ENCODE measurements at regions not wholly inside any gene's neighbourhood (a gene's known extent, or its start where the extent isn't known, plus 50 kb on each side); places are given as distances from the start of the nearest gene placed in this dataset.

- no peak for DNase-seq
These were observed 289.1 kb upstream of the SORCS1 start for GRCh38 chr10:107453561-107453960.

DNA sequence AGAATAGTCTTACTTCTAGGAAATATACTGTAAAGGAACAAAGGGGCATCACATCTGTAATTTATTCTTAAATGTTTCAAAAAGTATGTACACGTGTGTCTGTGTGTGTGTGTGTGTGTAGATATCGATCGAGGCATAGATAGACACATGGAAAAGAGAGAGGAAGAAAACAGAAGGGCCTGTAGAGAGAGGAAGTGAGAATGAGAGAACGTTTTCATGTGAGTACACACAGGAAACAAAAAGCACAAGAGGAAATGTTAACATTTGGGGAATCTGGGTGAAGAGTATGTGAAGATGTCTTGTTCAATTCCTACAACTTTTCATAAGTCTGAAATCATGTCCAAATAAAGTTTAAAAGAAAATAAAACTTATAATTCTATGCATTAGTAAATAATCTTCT, 286.5 kb upstream of the SORCS1 start:
- no peak for DNase-seq

GRCh38 chr10:107450056-107450455, 285.6 kb upstream of the SORCS1 start:
- no peak for DNase-seq

- DNase-seq, result no peak
These were observed 279.9 kb upstream of the SORCS1 start for GRCh38 chr10:107444443-107444842.

DNA sequence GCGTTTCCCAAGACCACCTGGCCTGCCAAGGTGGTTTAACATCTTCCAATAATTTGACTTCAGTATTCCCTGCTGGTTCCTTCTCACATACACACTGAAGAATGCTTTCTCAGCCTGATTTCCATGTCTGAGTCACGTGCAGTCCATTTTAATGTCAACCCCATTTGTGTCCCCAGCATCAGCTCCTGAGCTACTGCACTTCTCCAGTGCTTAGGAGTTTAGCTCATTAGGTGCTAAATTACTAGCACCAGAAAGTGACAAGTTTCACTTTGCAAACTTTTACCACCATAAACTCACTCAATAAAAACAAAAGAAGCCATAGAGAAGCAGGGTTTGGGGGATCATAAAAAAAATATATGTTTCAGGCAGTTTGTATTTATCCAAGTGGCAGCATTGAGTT, 279.3 kb upstream of the SORCS1 start:
- no peak for DNase-seq

- DNase-seq, result no peak
These were observed 278.8 kb upstream of the SORCS1 start for GRCh38 chr10:107443326-107443725.

DNA sequence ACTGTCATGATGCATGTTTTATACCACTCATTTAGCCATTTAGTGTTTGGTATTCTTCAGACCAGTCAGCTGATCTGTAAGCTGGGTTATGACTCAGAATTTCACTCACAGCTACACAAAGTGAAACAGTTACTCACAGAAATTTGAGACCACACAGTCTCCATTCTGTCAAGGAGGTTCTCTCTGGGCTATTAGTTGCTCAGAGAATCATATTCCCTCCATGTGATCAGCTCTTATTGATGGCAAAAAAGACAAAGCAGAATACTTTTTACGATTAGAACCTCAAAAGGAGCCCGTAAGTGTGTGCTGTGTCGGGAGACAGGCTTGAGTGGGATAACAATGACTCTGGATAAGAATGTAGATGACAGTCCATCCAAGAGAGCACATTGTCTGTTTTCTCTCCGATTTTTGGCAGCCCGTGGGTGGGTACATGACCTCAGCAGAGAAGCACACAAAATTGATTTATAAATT, 277.6 kb upstream of the SORCS1 start:
- no peak for DNase-seq

- DNase-seq, result no peak
These were observed 276.2 kb upstream of the SORCS1 start for GRCh38 chr10:107440741-107441140.

GRCh38 chr10:107437921-107438320, 273.4 kb upstream of the SORCS1 start:
- DNase-seq, result no peak

- DNase-seq, result no peak
These were observed 272.1 kb upstream of the SORCS1 start for GRCh38 chr10:107436568-107436967.

- no peak for DNase-seq
These were observed 270.3 kb upstream of the SORCS1 start for GRCh38 chr10:107434854-107435253.

DNA sequence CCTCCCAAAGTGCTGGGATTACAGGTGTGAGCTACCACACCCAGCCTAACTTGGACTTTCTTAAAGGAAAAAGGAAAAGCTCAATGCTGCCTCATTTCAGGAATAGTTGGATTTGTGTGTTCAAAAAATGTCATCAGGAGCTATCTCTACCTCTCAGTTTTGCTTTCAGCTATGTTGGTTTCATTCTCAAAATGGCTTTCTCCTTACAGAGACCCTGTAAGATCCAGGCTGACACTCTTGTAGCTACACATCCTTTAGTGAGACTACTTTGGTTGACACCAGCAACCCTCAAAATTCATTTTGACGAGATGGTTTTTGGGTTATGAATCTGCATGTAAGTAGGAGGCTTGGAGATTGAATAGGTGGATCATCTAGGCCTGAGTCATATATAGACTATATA, 269.7 kb upstream of the SORCS1 start:
- DNase-seq, result no peak

DNA sequence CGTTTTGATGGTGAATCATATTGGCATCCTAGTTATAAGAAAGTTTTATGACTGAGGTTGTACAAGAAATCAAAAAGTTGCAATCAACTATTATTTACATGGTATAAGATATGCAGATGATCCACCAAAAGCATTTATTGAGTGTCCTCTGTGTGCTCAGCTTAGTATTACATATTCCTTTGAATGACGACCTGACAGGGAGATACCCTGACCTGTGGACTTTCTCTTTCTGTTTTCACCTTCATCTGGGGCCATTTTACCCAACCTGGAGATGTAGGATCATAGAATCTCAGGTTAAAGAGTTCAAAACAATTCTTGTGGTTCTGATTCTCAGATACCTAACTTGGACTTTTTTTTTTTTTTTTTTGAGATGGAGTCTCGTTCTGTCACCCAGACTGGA, 269.1 kb upstream of the SORCS1 start:
- no peak for DNase-seq

- no peak for DNase-seq
These were observed 265.9 kb upstream of the SORCS1 start for GRCh38 chr10:107430446-107430845.

DNA sequence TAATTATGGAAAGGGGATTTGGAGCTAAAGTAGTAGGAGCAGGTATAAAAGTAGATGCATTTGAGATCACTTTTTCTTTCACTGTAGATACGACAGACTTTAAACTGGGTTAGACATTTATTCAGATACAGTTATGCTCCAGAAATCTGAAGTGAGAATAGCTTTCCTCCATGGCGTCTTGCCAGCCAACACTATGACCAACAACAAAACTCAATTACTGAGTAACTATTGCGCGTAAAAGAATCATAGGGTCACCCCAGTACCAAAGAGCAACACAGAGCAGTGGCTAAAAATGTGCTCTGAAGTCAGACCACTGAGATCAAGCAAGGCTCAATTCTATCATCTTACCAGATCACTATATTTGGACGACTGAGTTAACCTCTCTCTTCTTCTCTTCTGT, 262.5 kb upstream of the SORCS1 start:
- DNase-seq, result no peak

- DNase-seq, result no peak
These were observed 261.5 kb upstream of the SORCS1 start for GRCh38 chr10:107425931-107426553.

DNA sequence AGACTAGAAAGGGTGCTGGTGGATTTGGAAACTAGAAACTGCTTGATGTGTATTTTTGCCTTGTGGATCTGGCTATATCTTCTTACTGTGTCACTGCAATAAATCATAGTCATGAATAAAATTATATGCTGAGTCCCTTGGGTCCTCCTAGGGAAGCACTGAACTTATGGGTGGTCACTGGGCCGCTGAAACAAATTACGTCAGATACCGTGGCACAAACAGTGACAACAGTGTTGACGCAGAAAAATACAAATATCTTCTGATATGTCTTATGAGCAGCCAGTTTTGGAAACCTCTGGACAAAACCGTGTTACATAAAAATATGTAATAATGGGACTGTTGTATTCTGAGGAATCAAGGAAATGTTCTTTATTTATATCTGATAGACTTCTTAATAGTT, 260.1 kb upstream of the SORCS1 start:
- DNase-seq, result no peak

DNA sequence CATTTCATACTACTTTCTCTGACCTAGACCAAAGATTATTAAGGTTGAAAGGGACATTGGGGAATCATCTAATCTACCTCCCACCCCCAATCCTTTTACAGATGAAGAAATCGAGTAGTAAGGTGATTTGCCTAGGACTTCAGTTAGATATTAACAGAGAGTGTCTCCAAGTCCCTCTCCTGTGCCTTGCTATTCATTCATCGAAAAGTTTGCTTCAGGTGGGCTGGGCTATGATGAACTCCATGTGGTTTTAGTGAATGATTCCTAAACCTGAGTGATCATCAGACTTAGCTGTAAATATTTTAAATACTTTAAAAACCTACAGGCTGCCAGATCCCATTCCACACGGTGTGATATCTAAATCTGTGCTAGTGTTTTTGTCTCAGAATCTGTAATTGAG, 259.4 kb upstream of the SORCS1 start:
- DNase-seq, result no peak

- no peak for DNase-seq
These were observed 258.2 kb upstream of the SORCS1 start for GRCh38 chr10:107422681-107423080.

DNA sequence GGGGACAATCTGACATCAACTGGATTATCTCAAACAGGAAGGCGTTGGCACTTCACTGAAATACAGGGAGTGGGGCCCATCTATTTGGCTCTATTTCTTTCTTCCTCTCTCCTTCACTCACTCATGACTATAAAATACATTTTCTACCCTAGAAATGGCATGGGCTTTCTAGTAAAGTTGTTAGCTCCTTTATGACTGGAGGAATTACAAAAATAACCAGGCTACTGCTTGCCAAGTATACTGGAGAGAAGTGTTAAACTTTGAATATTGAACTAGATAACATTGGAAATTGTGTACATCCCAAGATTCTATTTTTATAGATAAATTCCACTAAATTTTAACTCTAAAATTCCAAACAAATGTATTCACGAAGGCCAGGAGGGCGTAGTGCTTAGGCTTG, 255.7 kb upstream of the SORCS1 start:
- DNase-seq, result no peak

DNA sequence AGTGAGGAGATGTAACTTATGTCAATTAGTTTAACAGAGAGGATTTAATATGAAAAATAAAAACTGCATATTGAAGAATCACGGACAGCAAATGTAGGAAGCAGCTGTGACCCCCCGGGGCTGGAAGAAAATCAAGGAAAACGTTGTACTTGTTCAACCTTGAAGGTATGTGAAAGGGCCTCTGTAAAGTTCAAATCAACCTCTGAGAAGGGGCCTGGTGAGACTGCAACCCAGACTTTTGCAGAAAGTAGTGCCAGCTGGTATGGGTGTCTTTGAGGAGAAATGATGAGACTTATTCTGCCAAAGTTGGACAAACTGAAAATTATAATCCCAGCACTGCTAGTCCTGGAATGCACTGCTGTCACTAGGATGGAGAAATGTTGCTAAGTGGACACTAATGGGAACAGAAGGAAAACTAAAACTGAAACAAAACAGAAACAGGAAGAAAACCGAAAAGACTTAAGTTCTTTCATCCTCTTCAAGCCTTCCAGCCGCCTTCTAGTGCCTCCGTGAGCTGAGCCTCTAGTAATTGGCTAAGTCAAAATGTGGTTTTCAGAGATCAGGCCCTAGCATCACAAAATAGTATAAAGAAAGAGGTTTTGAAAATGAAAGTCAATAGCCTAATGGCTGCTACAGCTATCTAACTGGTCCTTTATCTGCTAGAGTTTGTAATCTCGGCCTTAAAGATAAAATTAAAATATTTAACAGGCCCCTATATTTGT, 253.7 kb upstream of the SORCS1 start:
- no peak for DNase-seq

DNA sequence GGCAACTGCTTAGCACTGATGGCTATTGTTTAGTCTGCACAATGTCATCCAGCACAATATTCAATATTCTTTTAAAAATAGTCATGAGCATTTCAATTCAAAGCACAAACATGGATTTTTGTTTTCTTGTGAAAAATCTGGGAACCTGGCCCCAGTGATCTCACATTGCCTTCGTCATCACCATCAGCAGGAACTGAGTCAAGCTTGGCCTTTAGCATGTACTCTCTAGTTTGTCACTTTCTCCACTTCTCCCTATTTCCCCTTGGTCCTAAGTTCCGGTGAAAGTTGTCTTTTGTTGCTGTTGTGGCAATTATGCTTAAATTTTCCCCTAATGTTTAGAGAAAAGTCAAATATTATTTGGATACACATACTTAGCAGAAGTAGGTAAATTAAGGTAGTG, 252.9 kb upstream of the SORCS1 start:
- no peak for DNase-seq

DNA sequence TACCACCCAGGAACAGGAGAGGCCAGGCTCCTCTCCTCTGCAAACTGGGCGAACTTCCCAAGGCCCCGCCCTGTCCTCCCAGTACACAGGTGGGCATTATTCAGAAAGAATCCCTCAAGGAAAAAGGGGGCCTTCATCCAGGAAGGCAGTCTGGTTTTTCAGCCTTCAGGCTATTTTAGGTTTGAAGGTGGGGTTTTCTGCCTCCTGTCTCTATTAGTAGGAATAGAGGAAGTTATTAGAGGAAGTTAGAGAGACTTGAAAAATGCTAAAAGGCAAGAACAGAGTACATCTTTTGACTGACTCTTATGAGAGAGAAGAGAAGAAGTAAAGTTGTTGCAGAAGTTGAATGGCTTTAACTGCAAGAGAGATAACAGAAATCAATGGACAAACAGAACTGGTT, 250.9 kb upstream of the SORCS1 start:
- peak; percentile 3 for DNase-seq

DNA sequence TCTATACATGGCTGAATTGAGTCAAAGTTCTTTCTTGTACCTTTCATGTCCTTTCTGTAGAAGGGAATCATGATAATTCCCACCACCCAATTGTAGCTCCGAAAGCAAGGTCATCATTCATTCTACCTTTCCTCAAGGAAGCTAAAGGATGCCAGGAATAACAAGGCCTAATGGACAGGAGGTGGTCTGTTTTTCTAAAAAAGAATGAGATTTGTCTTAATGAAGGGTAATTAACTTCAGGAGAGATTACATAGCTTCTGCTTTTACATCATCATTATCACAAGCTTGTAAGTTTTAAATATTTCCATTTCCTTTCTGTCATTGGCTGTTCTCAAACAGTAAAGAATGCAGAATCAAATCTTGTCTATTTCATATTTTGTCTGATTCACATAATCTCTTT, 249.5 kb upstream of the SORCS1 start:
- no peak for DNase-seq

DNA sequence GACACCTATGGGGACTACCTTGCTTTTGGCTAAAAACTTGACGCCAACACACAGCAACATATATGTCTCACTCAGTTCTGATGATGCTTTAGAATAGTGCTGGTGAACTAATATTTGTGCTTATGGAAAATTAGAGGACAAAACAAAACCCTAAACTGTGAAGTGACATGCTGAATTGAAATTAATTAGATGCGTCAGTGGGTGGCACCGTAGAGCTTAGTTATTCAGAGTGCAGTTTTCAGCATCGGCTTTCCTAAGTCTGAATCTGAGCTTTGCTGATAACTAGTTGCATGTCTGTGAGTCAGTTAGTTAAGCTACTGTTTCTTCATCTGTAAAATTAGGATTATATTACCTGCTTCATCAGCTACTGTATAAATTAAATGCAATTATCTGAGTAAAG, 245.0 kb upstream of the SORCS1 start:
- peak; percentile 24 for DNase-seq

Measured in inflammatory macrophage treated with lipopolysaccharide for 4 hours (primary cell).